ENCODE measurements at regions not wholly inside any gene's neighbourhood (a gene's known extent, or its start where the extent isn't known, plus 50 kb on each side); places are given as distances from the start of the nearest gene placed in this dataset.

DNA sequence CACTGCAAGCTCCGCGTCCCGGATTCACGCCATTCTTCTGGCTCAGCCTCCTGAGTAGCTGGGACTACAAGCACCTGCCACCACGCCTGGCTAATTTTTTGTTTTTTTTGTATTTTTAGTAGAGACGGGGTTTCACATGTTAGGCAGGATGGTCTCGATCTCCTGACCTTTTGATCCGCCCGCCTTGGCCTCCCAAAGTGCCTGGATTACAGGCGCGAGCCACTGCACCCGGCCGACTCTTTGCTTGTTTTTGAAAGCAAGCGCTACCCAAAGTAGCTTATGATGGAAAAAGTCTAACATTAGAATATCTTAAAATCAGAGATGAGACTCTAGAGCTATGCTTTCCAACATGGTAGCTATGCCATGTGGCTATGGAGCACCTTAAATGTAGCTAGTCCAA lies 585.5 kb upstream of the ITGA1 start:
- Histone ChIP-seq H3K4ac (replicated peaks; ENCODE audit: insufficient read length, low read depth, low read length) (no peak overlapping the region), H2AK5ac (ENCODE audit: low read depth, low read length) (no peak overlapping the region), H3K79me1 (ENCODE audit: low read depth, low read length) (no peaks in the 10 kb centered on the region), H2BK15ac (ENCODE audit: low read length) (no peak overlapping the region), H4K20me1 (replicated peaks in 1 of 2; ENCODE audit: control insufficient read depth in 1 of 2, insufficient read depth in 2 of 2, low read length in 2 of 2) (no peaks in the 10 kb centered on the region), H2BK20ac (ENCODE audit: low read length) (no peak overlapping the region), H3K9me3 (ENCODE audit: insufficient read depth in 2 of 2, low read depth in 1 of 2, low read length in 1 of 2) (no peaks in the 10 kb centered on the region), H3K79me2 (ENCODE audit: control insufficient read depth in 1 of 2, insufficient read depth in 2 of 2, low read length in 2 of 2) (no peaks in the 10 kb centered on the region), H4K8ac (ENCODE audit: extremely low read depth, insufficient read depth, low read length) (no peak overlapping the region), H4K5ac (ENCODE audit: insufficient read length, low read depth, low read length) (no peak overlapping the region), H2BK5ac (ENCODE audit: low read depth, low read length) (no peak overlapping the region), H3K14ac (ENCODE audit: insufficient read length) (no peak overlapping the region), H2BK12ac (ENCODE audit: low read depth, low read length) (no peak overlapping the region), H3K36me3 (ENCODE audit: control insufficient read depth in 2 of 4, insufficient read depth in 4 of 4, low read length in 3 of 4) (no peaks in the 10 kb centered on the region), H2AFZ (ENCODE audit: low read length) (no peak overlapping the region), H3K4me1 (replicated peaks in 1 of 4; ENCODE audit: control insufficient read depth in 3 of 4, insufficient read depth in 4 of 4, low read length in 3 of 4) (no peaks in the 10 kb centered on the region), H3K4me2 (ENCODE audit: insufficient read depth in 1 of 2, low read depth in 2 of 2, low read length in 2 of 2) (no peak overlapping the region), H3K18ac (ENCODE audit: extremely low read depth, low read length) (no peak overlapping the region), H3K4me3 (ENCODE audit: extremely low read depth in 1 of 4, insufficient read depth in 2 of 4, low read depth in 3 of 4, low read length in 4 of 4) (no peak overlapping the region), H3K23ac (ENCODE audit: insufficient read length) (no peak overlapping the region), H3K56ac (replicated peaks; ENCODE audit: insufficient read length, low read depth, low read length) (no peak overlapping the region), H3K27me3 (replicated peaks in 1 of 4; ENCODE audit: control insufficient read depth in 3 of 4, extremely low read depth in 1 of 4, insufficient read depth in 3 of 4, low read length in 3 of 4) (no peaks in the 10 kb centered on the region), H3K23me2 (ENCODE audit: low read depth, low read length) (no peaks in the 10 kb centered on the region), H4K91ac (replicated peaks; ENCODE audit: insufficient read length, low read length) (no peak overlapping the region), H3K27ac (ENCODE audit: low read depth, low read length) (no peak overlapping the region), H3K9ac (replicated peaks in 1 of 4; ENCODE audit: extremely low read depth in 1 of 4, low read depth in 3 of 4, low read length in 3 of 4) (no peak overlapping the region), H2BK120ac (replicated peaks; ENCODE audit: low read depth, low read length) (no peak overlapping the region)
- POLR2A ChIA-PET (ENCODE audit: partially characterized antibody), result interaction anchor here (0.7 kb wide), 1 partner anchor 11 kb away, joined by 4 read pairs; no protein-coding TSS in a partner anchor
- TF ChIP-seq, protein P1, sequence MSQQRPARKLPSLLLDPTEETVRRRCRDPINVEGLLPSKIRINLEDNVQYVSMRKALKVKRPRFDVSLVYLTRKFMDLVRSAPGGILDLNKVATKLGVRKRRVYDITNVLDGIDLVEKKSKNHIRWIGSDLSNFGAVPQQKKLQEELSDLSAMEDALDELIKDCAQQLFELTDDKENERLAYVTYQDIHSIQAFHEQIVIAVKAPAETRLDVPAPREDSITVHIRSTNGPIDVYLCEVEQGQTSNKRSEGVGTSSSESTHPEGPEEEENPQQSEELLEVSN (IDR thresholded peaks at IDR 0.05), result no peak
- TF ChIP-seq RAD21 (IDR thresholded peaks at IDR 0.05 in 1 of 2, conservative IDR thresholded peaks at IDR 0.05 in 1 of 2; ENCODE audit: low read depth in 2 of 2, low read length in 2 of 2) (no peak), CREB1 (IDR thresholded peaks at IDR 0.05) (no peak), ZNF274 (IDR thresholded peaks at IDR 0.05; ENCODE audit: borderline replicate concordance, extremely low read depth, low read length) (no peak), CTBP2 (IDR thresholded peaks at IDR 0.05; ENCODE audit: borderline replicate concordance, insufficient read depth, insufficient read length, low read length) (no peak), POLR2A (IDR thresholded peaks at IDR 0.05; ENCODE audit: control extremely low read depth in 1 of 2, low read depth in 2 of 2, low read length in 2 of 2) (no peak), BRCA1 (IDR thresholded peaks at IDR 0.05; ENCODE audit: low read depth, low read length) (no peak), FOSL1 (IDR thresholded peaks at IDR 0.05; ENCODE audit: insufficient read depth, low read depth, low read length) (no peak)
- TF ChIP-seq, protein P2, sequence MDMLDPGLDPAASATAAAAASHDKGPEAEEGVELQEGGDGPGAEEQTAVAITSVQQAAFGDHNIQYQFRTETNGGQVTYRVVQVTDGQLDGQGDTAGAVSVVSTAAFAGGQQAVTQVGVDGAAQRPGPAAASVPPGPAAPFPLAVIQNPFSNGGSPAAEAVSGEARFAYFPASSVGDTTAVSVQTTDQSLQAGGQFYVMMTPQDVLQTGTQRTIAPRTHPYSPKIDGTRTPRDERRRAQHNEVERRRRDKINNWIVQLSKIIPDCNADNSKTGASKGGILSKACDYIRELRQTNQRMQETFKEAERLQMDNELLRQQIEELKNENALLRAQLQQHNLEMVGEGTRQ (IDR thresholded peaks at IDR 0.05; ENCODE audit: low read length), result no peak
- DNase-seq (ENCODE audit: low read depth in 1 of 2, low spot score in 2 of 2) (no peak), FAIRE-seq (no peak)
- CTCF ChIA-PET (ENCODE audit: partially characterized antibody), result no interaction called here
- 95% methylated on average over 14 of the region's 14 CpGs; no CpG with 5 or more reads in 1 of the 2 experiments for WGBS, 2 experiments (ENCODE audit: extremely low coverage in 1 of 2, insufficient coverage in 1 of 2, insufficient read length in 1 of 2, insufficient replicate concordance in 2 of 2, low coverage in 1 of 2, low lambda C conversion rate in 2 of 2, missing lambda C conversion rate in 1 of 2)
